C4-2B (cell line): ENCODE measurements at regions not wholly inside any gene's neighbourhood (a gene's known extent, or its start where the extent isn't known, plus 50 kb on each side); places are given as distances from the start of the nearest gene placed in this dataset.

Source experiments
- H3K27ac ChIP-seq: fragments of 450-650 bp; 2 replicates; pipeline ENCODE4 v1.5.1; 2017
- CTCF ChIP-seq: fragments of 450-650 bp; conservative IDR thresholded peaks from 2 replicates; pipeline ENCODE4 v1.5.1; 2017; ENCODE audit warnings: mild to moderate bottlenecking
- ZFX ChIP-seq: fragments of 450-650 bp; IDR thresholded peaks from 2 replicates; pipeline ENCODE4 v1.6.1; 2017

DNA sequence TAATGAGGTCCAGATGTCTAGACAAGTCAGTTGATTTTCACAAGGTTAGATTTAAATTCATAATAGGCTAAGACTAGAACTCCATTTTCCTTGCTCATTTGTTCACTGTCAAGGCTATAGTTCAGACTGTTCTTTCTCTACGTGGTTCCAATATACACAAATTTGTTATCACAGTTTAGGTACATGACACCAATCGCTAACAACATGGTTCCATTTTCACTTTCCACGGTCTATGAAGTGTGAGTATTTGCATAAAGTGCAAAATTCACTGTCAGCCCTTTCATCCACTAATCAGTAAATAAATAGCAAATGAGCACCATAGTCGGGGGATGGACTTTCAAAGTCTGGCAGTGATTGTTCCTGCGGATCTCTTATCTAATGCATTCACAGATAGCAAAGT lies 315.7 kb upstream of the SPOCK3 start:
- H3K27ac ChIP-seq = no peak overlapping the region
- TF ChIP-seq ZFX (no peak), CTCF (no peak)

DNA sequence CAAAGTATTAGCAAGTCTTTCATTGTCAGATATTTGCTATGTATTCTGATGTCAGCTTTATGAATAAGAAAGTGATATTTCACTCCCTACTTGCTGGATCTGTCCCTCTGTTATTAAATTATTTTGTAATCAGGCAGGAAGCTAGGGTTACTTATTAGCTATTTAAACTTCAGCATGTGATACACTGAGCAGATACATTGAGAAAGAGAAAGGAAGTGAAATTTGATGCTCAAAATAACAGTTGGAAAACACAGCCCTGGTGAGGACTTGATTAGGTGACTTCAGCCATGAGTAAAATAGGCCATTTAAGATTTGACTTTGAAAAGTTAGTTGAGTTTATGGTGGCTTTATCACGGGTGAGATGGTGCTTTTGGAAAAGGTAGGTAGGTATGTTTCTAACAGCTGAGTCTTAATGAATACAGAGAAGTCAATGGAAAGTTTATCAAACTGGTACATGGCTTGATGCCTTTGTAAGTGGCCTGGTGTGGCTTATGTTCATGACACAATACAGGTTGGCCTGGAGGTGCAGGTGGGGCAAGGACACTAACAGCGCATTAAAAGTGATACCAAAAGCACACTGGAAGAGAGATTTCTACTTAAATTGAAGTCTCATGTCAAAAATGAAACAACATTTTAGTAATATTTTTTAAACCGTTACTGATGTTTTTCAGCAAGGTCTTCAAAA lies 321.2 kb upstream of the SPOCK3 start:
- TF ChIP-seq CTCF (no peak), ZFX (no peak)
- H3K27ac ChIP-seq = no peak overlapping the region

GRCh38 chr4:167578906-167579305 lies 344.6 kb upstream of the SPOCK3 start:
- no peak for TF ChIP-seq CTCF
- TF ChIP-seq ZFX = no peak

DNA sequence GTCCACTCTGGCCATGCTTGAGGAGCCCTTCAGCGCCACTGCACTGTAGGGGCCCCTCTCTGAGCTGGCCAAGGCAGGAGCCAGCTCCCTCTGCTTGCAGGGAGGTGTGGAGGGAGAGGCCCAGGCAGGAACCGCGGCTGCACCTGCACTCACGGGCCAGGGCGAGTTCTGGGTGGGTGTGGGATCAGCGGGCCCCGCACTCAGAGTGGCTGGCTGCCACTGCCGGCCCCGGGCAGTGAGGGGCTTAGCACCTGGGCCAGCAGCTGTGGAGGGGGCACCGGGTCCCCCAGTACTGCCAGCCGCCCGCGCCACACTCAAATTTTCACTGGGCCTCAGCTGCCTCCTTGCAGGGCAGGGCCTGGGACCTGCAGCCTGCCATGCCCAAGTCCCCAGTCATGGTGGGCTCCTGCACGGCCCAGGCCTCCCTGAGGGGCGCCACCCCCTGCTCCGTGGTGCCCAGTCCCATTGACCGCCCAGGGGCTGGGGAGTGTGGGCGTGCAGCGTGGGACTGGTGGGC lies 347.2 kb upstream of the SPOCK3 start:
- H3K27ac ChIP-seq = no peak overlapping the region
- TF ChIP-seq ZFX = no peak
- TF ChIP-seq CTCF = no peak

More at GRCh38 chr4:167578906-167579305, 344.6 kb upstream of the SPOCK3 start:
- H3K27ac ChIP-seq = no peak overlapping the region

GRCh38 chr4:167587361-167587760 lies 353.1 kb upstream of the SPOCK3 start:
- H3K27ac ChIP-seq = no peak overlapping the region
- TF ChIP-seq CTCF (no peak), ZFX (no peak)

DNA sequence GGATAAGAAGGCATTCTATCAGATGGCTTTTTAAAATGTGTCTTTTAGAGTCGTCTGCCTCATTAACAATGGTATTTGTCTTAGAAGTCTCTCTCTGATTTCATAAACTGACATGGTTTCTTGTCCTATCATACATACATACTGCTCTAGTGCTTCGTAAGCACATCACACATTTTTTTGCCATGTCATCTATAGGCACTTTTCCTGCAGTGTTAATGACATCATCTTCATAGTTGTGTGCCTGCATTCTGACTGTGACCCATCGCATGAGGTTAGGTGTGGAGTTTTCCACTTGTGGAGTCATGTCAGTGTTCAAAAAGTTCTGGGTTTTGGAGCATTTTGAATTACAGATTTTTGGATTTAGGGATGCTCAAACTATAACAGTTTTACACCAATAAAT lies 361.6 kb upstream of the SPOCK3 start:
- no peak for TF ChIP-seq CTCF
- no peak for TF ChIP-seq ZFX
- H3K27ac ChIP-seq = no peak overlapping the region

DNA sequence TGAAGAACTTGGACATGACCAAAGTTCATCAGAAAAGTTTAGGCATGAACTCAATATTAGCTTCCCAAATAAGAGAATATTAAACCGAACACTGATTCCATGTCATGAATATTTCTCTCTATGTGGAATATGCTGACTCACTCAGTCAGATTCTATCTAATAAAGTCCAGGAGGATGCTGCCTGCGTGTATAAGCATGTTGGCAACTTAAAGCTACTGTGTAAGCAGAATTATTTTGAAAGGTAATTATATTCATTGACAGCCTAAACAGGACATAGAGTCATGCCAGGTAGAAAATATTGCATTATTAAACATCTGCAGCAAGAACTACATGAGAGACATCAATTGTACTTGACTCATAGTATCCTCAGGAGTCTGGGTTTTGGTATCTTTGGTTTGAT lies 367.9 kb upstream of the SPOCK3 start:
- no peak overlapping the region for H3K27ac ChIP-seq
- no peak for TF ChIP-seq CTCF
- no peak for TF ChIP-seq ZFX
